ENCODE measurements at regions not wholly inside any gene's neighbourhood (a gene's known extent, or its start where the extent isn't known, plus 50 kb on each side); places are given as distances from the start of the nearest gene placed in this dataset.

DNA sequence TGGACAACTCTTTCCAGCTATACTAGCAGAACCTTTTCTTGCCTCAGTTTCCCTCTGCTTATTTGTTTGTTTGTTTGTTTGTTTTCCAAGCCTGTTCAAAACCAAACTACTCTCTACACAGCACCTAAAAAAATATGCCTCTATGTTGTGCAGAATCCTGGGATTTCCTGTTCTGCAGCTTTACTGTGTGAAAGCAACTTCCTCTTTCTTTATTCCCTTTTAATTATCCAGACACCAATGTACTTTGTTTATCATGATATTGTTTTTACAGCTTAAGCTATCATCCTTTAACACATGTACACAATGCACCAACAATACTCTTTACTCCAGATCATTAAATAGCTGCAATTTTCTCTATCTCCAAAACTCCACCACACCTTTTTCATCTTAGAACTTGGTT, 259.5 kb downstream of the EPHA4 start:
- no peak for ATAC-seq
- H3K36me3 Mint-ChIP-seq: no peaks in the 10 kb centered on the region
- no peak overlapping the region for H3K27ac Mint-ChIP-seq
- no peak overlapping the region for H3K4me3 Mint-ChIP-seq
- H3K27me3 Mint-ChIP-seq (ENCODE audit: low read depth): no peaks in the 10 kb centered on the region
- no peak for DNase-seq (ENCODE audit: low spot score)
- ChIA-PET POLR2A (no interaction called here), CTCF (no interaction called here)
- H3K4me1 Mint-ChIP-seq: peaks cover 31% of the 10 kb centered on the region
- no peaks in the 10 kb centered on the region for H3K9me3 Mint-ChIP-seq
- TF ChIP-seq ZNF671 (CRISPR knock-in tag; IDR thresholded peaks at IDR 0.05) (no peak), JAZF1 (CRISPR knock-in tag; IDR thresholded peaks at IDR 0.05) (no peak), ZNF121 (CRISPR knock-in tag; IDR thresholded peaks at IDR 0.05) (no peak), RELA (CRISPR knock-in tag; IDR thresholded peaks at IDR 0.05; ENCODE audit: borderline replicate concordance) (no peak), E2F5 (CRISPR knock-in tag; IDR thresholded peaks at IDR 0.05) (no peak), ZNF317 (CRISPR knock-in tag; IDR thresholded peaks at IDR 0.05; ENCODE audit: borderline replicate concordance, low read depth) (no peak), NFYB (CRISPR knock-in tag; conservative IDR thresholded peaks at IDR 0.05; ENCODE audit: low read depth) (no peak), ZNF396 (CRISPR knock-in tag; IDR thresholded peaks at IDR 0.05; ENCODE audit: borderline replicate concordance) (no peak), ZNF532 (CRISPR knock-in tag; IDR thresholded peaks at IDR 0.05; ENCODE audit: borderline replicate concordance) (no peak), TP53 (CRISPR knock-in tag; IDR thresholded peaks at IDR 0.05) (no peak), TEAD4 (CRISPR knock-in tag; IDR thresholded peaks at IDR 0.05) (no peak), ZNF416 (CRISPR knock-in tag; IDR thresholded peaks at IDR 0.05) (no peak), ARID4B (CRISPR knock-in tag; IDR thresholded peaks at IDR 0.05; ENCODE audit: borderline replicate concordance) (no peak), CREM (CRISPR knock-in tag; IDR thresholded peaks at IDR 0.05) (no peak), EMX1 (CRISPR knock-in tag; IDR thresholded peaks at IDR 0.05) (no peak), JUN (CRISPR knock-in tag; IDR thresholded peaks at IDR 0.05) (no peak)
- TF ChIP-seq, protein P1, sequence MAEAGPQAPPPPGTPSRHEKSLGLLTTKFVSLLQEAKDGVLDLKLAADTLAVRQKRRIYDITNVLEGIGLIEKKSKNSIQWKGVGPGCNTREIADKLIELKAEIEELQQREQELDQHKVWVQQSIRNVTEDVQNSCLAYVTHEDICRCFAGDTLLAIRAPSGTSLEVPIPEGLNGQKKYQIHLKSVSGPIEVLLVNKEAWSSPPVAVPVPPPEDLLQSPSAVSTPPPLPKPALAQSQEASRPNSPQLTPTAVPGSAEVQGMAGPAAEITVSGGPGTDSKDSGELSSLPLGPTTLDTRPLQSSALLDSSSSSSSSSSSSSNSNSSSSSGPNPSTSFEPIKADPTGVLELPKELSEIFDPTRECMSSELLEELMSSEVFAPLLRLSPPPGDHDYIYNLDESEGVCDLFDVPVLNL (CRISPR knock-in tag; IDR thresholded peaks at IDR 0.05; ENCODE audit: borderline replicate concordance, low read depth): no peak

GRCh38 chr2:221314786-221315185, 257.3 kb downstream of the EPHA4 start:
- H3K27ac Mint-ChIP-seq: no peak overlapping the region
- no peak overlapping the region for H3K4me3 Mint-ChIP-seq
- no peaks in the 10 kb centered on the region for H3K36me3 Mint-ChIP-seq
- ATAC-seq (no peak), DNase-seq (ENCODE audit: low spot score) (no peak)
- ChIA-PET CTCF (no interaction called here), POLR2A (no interaction called here)
- H3K27me3 Mint-ChIP-seq (ENCODE audit: low read depth): no peaks in the 10 kb centered on the region
- H3K9me3 Mint-ChIP-seq: no peaks in the 10 kb centered on the region
- peaks cover 20% of the 10 kb centered on the region for H3K4me1 Mint-ChIP-seq
- no peak for TF ChIP-seq FOXK1 (CRISPR knock-in tag; IDR thresholded peaks at IDR 0.05)
- no peak for TF ChIP-seq MAX (CRISPR knock-in tag; IDR thresholded peaks at IDR 0.05)
- TF ChIP-seq, protein P2, sequence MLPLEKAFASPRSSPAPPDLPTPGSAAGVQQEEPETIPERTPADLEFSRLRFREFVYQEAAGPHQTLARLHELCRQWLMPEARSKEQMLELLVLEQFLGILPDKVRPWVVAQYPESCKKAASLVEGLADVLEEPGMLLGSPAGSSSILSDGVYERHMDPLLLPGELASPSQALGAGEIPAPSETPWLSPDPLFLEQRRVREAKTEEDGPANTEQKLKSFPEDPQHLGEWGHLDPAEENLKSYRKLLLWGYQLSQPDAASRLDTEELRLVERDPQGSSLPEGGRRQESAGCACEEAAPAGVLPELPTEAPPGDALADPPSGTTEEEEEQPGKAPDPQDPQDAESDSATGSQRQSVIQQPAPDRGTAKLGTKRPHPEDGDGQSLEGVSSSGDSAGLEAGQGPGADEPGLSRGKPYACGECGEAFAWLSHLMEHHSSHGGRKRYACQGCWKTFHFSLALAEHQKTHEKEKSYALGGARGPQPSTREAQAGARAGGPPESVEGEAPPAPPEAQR (CRISPR knock-in tag; IDR thresholded peaks at IDR 0.05): no peak
- TF ChIP-seq, protein P3, sequence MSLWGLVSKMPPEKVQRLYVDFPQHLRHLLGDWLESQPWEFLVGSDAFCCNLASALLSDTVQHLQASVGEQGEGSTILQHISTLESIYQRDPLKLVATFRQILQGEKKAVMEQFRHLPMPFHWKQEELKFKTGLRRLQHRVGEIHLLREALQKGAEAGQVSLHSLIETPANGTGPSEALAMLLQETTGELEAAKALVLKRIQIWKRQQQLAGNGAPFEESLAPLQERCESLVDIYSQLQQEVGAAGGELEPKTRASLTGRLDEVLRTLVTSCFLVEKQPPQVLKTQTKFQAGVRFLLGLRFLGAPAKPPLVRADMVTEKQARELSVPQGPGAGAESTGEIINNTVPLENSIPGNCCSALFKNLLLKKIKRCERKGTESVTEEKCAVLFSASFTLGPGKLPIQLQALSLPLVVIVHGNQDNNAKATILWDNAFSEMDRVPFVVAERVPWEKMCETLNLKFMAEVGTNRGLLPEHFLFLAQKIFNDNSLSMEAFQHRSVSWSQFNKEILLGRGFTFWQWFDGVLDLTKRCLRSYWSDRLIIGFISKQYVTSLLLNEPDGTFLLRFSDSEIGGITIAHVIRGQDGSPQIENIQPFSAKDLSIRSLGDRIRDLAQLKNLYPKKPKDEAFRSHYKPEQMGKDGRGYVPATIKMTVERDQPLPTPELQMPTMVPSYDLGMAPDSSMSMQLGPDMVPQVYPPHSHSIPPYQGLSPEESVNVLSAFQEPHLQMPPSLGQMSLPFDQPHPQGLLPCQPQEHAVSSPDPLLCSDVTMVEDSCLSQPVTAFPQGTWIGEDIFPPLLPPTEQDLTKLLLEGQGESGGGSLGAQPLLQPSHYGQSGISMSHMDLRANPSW (CRISPR knock-in tag; conservative IDR thresholded peaks at IDR 0.05; ENCODE audit: low read depth): no peak

Measured in WTC11 (cell line).